PC-9 (cell line): ENCODE measurements at regions not wholly inside any gene's neighbourhood (a gene's known extent, or its start where the extent isn't known, plus 50 kb on each side); places are given as distances from the start of the nearest gene placed in this dataset.

Experiments used
- BruUV-seq: library from RNA; stranded (reverse); fragments of 400-500 nt; replicated peaks from 2 replicates; lab custom pipeline; 2021; lab: Mats Ljungman, UMichigan
- CTCF ChIA-PET: fragments of 300-600 bp; sonication (Branson Sonifier 250); formaldehyde crosslinking; loops from one replicate; lab custom pipeline; 2022; ENCODE audit warnings: antibody characterized with exemption; lab: Charles Lee
- POLR2A ChIA-PET: fragments of 300-600 bp; sonication (Branson Sonifier 250); formaldehyde crosslinking; loops from one replicate; lab custom pipeline; 2022; ENCODE audit warnings: antibody characterized with exemption; ENCODE audit not compliant: unreplicated experiment; lab: Charles Lee
- DNase-seq, 2 experiments: peaks; one replicate each; pipeline versions ENCODE4 v3.0.0 to v3.0.0-alpha.2; 2015 to 2022; ENCODE audit warnings: mixed read lengths in 1 of 2
- H2AFZ ChIP-seq: fragments of 200-600 bp; sonication (generic); 2 replicates; pipeline ENCODE4 v1.8.1; 2017; ENCODE audit warnings: antibody characterized with exemption
- H3F3A ChIP-seq: fragments of 200-600 bp; sonication (generic); 2 replicates; pipeline ENCODE4 v1.8.1; 2017; ENCODE audit warnings: antibody characterized with exemption, mild to moderate bottlenecking, low read depth; ENCODE audit not compliant: insufficient read depth
- H3K27ac ChIP-seq: fragments of 200-600 bp; sonication (generic); 2 replicates; pipeline ENCODE4 v1.6.1; 2016; ENCODE audit warnings: mixed run types
- H3K27me3 ChIP-seq: fragments of 200-600 bp; sonication (generic); 2 replicates; pipeline ENCODE4 v1.6.1; 2016; ENCODE audit warnings: low read depth, mixed run types; ENCODE audit not compliant: insufficient read depth
- H3K36me3 ChIP-seq: fragments of 200-600 bp; sonication (generic); 2 replicates; pipeline ENCODE4 v1.6.1; 2016; ENCODE audit warnings: low read depth, mixed run types
- H3K4me1 ChIP-seq: fragments of 200-600 bp; sonication (generic); replicated peaks from 2 replicates; pipeline ENCODE4 v1.6.1; 2016; ENCODE audit warnings: mixed run types; ENCODE audit not compliant: insufficient read depth
- H3K4me2 ChIP-seq: fragments of 200-600 bp; sonication (generic); 2 replicates; pipeline ENCODE4 v1.6.1; 2017; ENCODE audit warnings: mixed run types
- H3K4me3 ChIP-seq: fragments of 200-600 bp; sonication (generic); 2 replicates; pipeline ENCODE4 v1.6.1; 2016; ENCODE audit warnings: mixed run types
- H3K79me2 ChIP-seq: fragments of 200-600 bp; sonication (generic); 2 replicates; pipeline ENCODE4 v1.6.1; 2017; ENCODE audit warnings: low read depth, mixed run types
- H3K9me2 ChIP-seq: fragments of 200-600 bp; sonication (generic); 2 replicates; pipeline ENCODE4 v1.8.1; 2017; ENCODE audit warnings: mild to moderate bottlenecking; ENCODE audit not compliant: insufficient read depth
- H3K9me3 ChIP-seq: fragments of 200-600 bp; sonication (generic); 2 replicates; pipeline ENCODE4 v1.8.1; 2016; ENCODE audit warnings: low read depth; ENCODE audit not compliant: insufficient read depth
- H4K20me1 ChIP-seq: fragments of 200-600 bp; sonication (generic); 2 replicates; pipeline ENCODE4 v1.8.1; 2017; ENCODE audit not compliant: insufficient read depth
- CTCF ChIP-seq: fragments of 200-600 bp; sonication (generic); conservative IDR thresholded peaks from 2 replicates; pipeline ENCODE4 v1.6.1; 2017; ENCODE audit warnings: mixed run types, antibody characterized with exemption, mild to moderate bottlenecking, moderate library complexity
- EZH2 ChIP-seq: fragments of 200-600 bp; sonication (generic); IDR thresholded peaks from 2 replicates; pipeline ENCODE4 v1.8.0; 2017; ENCODE audit warnings: antibody characterized with exemption, low read depth
- intact Hi-C: fragments of 100-400 bp; cut with micrococcal nuclease; formaldehyde crosslinking; loops from one replicate; pipeline ENCODE4 v1.10.0; 2022; ENCODE audit not compliant: unreplicated experiment

DNA sequence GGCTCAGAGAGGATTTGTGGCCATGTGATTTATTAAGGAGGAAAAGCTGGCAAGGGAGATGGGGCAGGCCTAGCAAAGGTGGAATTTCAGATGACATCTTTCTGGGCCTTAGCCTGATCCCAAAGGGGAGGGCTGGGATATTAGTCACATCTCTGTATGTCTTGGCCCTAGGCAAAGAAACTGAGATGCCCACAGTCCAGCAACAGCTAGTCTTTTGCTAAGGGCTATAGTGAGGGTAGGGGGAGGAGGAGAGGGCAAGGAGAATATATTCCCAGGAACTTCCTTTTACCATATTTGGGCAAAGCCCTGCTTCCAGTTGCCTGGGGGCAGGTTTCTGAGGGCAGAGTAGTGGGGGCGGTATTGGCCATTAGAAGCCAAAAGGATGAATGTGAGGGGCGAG, 209.8 kb upstream of the NR3C2 start:
- no peaks in the 10 kb centered on the region for H3K4me1 ChIP-seq
- DNase-seq, result no peak
- no peaks in the 10 kb centered on the region for H3K79me2 ChIP-seq
- H3K27me3 ChIP-seq, result no peaks in the 10 kb centered on the region
- CTCF ChIA-PET, result no interaction called here
- H3K27ac ChIP-seq, result no peak overlapping the region
- no peaks in the 10 kb centered on the region for H3F3A ChIP-seq
- H4K20me1 ChIP-seq, result no peaks in the 10 kb centered on the region
- no TSS peak for BruUV-seq
- no peak overlapping the region for H3K4me2 ChIP-seq
- H3K4me3 ChIP-seq, result no peak overlapping the region
- no peaks in the 10 kb centered on the region for H3K9me3 ChIP-seq
- intact Hi-C loops, result no loop called here
- no peak overlapping the region for H2AFZ ChIP-seq
- TF ChIP-seq CTCF (no peak), EZH2 (no peak)
- POLR2A ChIA-PET, result no interaction called here
- no peaks in the 10 kb centered on the region for H3K9me2 ChIP-seq
- no peaks in the 10 kb centered on the region for H3K36me3 ChIP-seq

- H3K4me1 ChIP-seq, result no peaks in the 10 kb centered on the region
- H3K36me3 ChIP-seq, result no peaks in the 10 kb centered on the region
- no TSS peak for BruUV-seq
- no peaks in the 10 kb centered on the region for H3K9me3 ChIP-seq
- TF ChIP-seq CTCF (no peak), EZH2 (no peak)
- H3K27me3 ChIP-seq, result no peaks in the 10 kb centered on the region
- H3K4me3 ChIP-seq, result no peak overlapping the region
- intact Hi-C loops, result no loop called here
- H3F3A ChIP-seq, result no peaks in the 10 kb centered on the region
- ChIA-PET POLR2A (no interaction called here), CTCF (no interaction called here)
- H3K9me2 ChIP-seq, result no peaks in the 10 kb centered on the region
- no peak overlapping the region for H3K4me2 ChIP-seq
- H3K27ac ChIP-seq, result no peak overlapping the region
- no peak for DNase-seq
- H2AFZ ChIP-seq, result no peak overlapping the region
- no peaks in the 10 kb centered on the region for H3K79me2 ChIP-seq
- H4K20me1 ChIP-seq, result no peaks in the 10 kb centered on the region
Measured at GRCh38 chr4:148649652-148650331, 207.6 kb upstream of the NR3C2 start.

GRCh38 chr4:148643851-148644250, 201.6 kb upstream of the NR3C2 start:
- H2AFZ ChIP-seq, result no peak overlapping the region
- no peak overlapping the region for H3K27ac ChIP-seq
- intact Hi-C loops, result no loop called here
- no peak for TF ChIP-seq CTCF
- TF ChIP-seq EZH2, result no peak
- no peaks in the 10 kb centered on the region for H3F3A ChIP-seq
- no peak overlapping the region for H3K4me2 ChIP-seq
- H3K4me1 ChIP-seq, result no peaks in the 10 kb centered on the region
- no peak overlapping the region for H3K4me3 ChIP-seq
- DNase-seq, result no peak
- ChIA-PET POLR2A (no interaction called here), CTCF (no interaction called here)
- H4K20me1 ChIP-seq, result no peaks in the 10 kb centered on the region
- no peaks in the 10 kb centered on the region for H3K9me2 ChIP-seq
- no peaks in the 10 kb centered on the region for H3K27me3 ChIP-seq
- H3K9me3 ChIP-seq, result no peaks in the 10 kb centered on the region
- BruUV-seq, result no TSS peak
- no peaks in the 10 kb centered on the region for H3K36me3 ChIP-seq
- no peaks in the 10 kb centered on the region for H3K79me2 ChIP-seq
